Uterus (tissue), 2 donors: ENCODE measurements at regions not wholly inside any gene's neighbourhood (a gene's known extent, or its start where the extent isn't known, plus 50 kb on each side); places are given as distances from the start of the nearest gene placed in this dataset.

Source experiments
- CTCF ChIP-seq, 4 experiments: fragments of 200-600 bp in 2 of 4; fragments of 450-650 bp in 2 of 4; sonication (generic) in 2 of 4; IDR thresholded peaks; one replicate each; pipeline ENCODE4 v1.5.1; 2016 to 2019; ENCODE audit warnings: antibody characterized with exemption in 4 of 4, mild to moderate bottlenecking in 2 of 4, moderate library complexity in 1 of 4
- POLR2A ChIP-seq, 2 donors: fragments of 450-650 bp; IDR thresholded peaks; one replicate each; pipeline ENCODE4 v1.6.1; 2016; ENCODE audit warnings: antibody characterized with exemption in 2 of 2, mild to moderate bottlenecking in 1 of 2, moderate library complexity in 1 of 2

- TF ChIP-seq CTCF (IDR thresholded peaks at IDR 0.05) (no peak), POLR2A (IDR thresholded peaks at IDR 0.05) (no peak)
These were observed 140.1 kb upstream of the GMDS start for GRCh38 chr6:2385471-2385983.
